Brain microvascular endothelial cell (primary cell): ENCODE measurements at regions not wholly inside any gene's neighbourhood (a gene's known extent, or its start where the extent isn't known, plus 50 kb on each side); places are given as distances from the start of the nearest gene placed in this dataset.

ENCODE experiments used
- DNase-seq: peaks from one replicate; pipeline ENCODE4 v3.0.0-alpha.2; 2020
- H3K27ac ChIP-seq: fragments of 250-450 bp; sonication (Bioruptor Pico); 2 replicates; pipeline ENCODE4 v1.5.1; 2020; ENCODE audit warnings: mild to moderate bottlenecking, moderate library complexity
- H3K27me3 ChIP-seq: fragments of 250-450 bp; sonication (Bioruptor Pico); replicated peaks from 2 replicates; pipeline ENCODE4 v1.5.1; 2020; ENCODE audit warnings: mild to moderate bottlenecking
- H3K36me3 ChIP-seq: fragments of 250-450 bp; sonication (Bioruptor Pico); replicated peaks from 2 replicates; pipeline ENCODE4 v1.5.1; 2020; ENCODE audit warnings: mild to moderate bottlenecking
- H3K4me3 ChIP-seq: 2 replicates; pipeline ENCODE4 v1.5.1; 2011; ENCODE audit warnings: low read depth, mild to moderate bottlenecking, control low read depth, low read length, moderate library complexity
- CTCF ChIP-seq: IDR thresholded peaks from 2 replicates; pipeline ENCODE4 v1.5.1; 2011; ENCODE audit warnings: low read depth, mild to moderate bottlenecking, moderate library complexity, low read length, control low read depth, inconsistent platforms; ENCODE audit errors: missing control alignments
- in situ Hi-C: cut with HindIII; loops from 2 replicates; pipeline ENCODE4 v1.10.0; 2017; ENCODE audit warnings: low sequenced_read_pairs, low pct_ligation_motif_present

DNA sequence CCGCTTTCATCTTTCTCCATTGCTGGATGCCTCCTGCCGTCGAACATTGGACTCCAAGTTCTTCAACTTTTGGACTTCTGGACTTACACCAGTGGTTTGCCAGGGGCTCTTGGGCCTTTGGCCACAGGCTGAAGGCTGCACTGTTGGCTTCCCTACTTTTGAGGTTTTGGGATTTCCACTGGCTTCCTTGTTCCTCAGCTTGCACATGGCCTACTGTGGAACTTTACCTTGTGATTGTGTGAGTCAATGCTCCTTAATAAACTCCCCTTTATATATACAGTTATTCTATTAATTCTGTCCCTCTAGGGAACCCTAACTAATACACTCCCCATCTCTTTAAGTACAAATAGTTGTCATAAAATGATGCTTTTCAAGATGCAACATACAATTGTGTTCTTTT is 595.3 kb downstream of the ARAP2 start:
- DNase-seq: no peak
- in situ Hi-C loops: no loop called here
- H3K4me3 ChIP-seq: no peak overlapping the region
- no peaks in the 10 kb centered on the region for H3K36me3 ChIP-seq
- H3K27ac ChIP-seq: no peak overlapping the region
- TF ChIP-seq CTCF: no peak
- H3K27me3 ChIP-seq: no peaks in the 10 kb centered on the region

- no peak overlapping the region for H3K4me3 ChIP-seq
- H3K27ac ChIP-seq: no peak overlapping the region
- H3K27me3 ChIP-seq: no peaks in the 10 kb centered on the region
- TF ChIP-seq CTCF: no peak
- no peak for DNase-seq
- in situ Hi-C loops: no loop called here
- no peaks in the 10 kb centered on the region for H3K36me3 ChIP-seq
Observed at GRCh38 chr4:35649778-35650177, 594.5 kb downstream of the ARAP2 start.

- Histone ChIP-seq H3K4me3 (no peak overlapping the region), H3K27me3 (no peaks in the 10 kb centered on the region), H3K27ac (no peak overlapping the region), H3K36me3 (no peaks in the 10 kb centered on the region)
- in situ Hi-C loops: no loop called here
- no peak for TF ChIP-seq CTCF
- DNase-seq: no peak
Observed at GRCh38 chr4:35652197-35652596, 592.1 kb downstream of the ARAP2 start.

DNA sequence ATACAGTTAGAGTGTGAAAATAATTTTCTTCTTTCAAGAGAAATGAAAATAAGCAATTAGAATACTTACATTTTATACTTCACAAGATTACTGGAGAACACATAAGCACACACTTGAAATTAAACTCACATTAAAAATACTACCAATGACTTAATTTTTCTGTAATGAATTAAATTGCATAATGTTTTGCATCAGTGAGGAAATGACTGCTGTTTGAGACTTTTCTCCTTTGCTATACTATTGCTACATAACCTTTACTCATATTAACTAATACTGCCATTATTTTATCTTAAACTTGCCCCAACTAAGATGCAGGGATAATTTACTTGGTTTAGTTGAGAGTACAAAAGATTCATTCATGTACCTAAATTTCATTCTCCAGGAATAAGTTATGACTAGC is 590.9 kb downstream of the ARAP2 start:
- no peak for TF ChIP-seq CTCF
- Histone ChIP-seq H3K4me3 (no peak overlapping the region), H3K36me3 (no peaks in the 10 kb centered on the region), H3K27me3 (no peaks in the 10 kb centered on the region), H3K27ac (no peak overlapping the region)
- in situ Hi-C loops: no loop called here
- DNase-seq: no peak

DNA sequence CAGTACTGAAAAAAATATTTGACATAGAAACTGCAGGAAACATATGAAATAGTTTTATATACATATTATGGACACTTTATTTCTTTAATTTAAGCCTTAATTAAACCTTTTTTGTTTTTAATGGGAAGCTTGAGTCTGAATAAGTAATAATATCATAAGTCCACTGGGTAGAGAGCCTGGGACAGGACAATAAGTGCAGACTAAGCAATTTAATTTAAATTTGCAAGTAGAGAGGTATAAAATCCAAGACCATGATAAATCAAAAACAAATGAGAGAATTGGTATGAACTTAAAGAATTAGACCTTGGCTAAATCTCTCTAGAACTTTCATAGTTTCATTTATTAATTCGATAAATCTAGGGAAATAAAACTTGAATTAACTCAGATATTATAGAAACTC is 571.2 kb downstream of the ARAP2 start:
- Histone ChIP-seq H3K27me3 (no peaks in the 10 kb centered on the region), H3K36me3 (no peaks in the 10 kb centered on the region), H3K27ac (no peak overlapping the region), H3K4me3 (no peak overlapping the region)
- in situ Hi-C loops: no loop called here
- no peak for TF ChIP-seq CTCF
- DNase-seq: no peak

- in situ Hi-C loops: no loop called here
- no peak for TF ChIP-seq CTCF
- Histone ChIP-seq H3K36me3 (no peaks in the 10 kb centered on the region), H3K27me3 (no peaks in the 10 kb centered on the region), H3K4me3 (no peak overlapping the region), H3K27ac (no peak overlapping the region)
- DNase-seq: no peak
Observed at GRCh38 chr4:35684755-35685154, 559.6 kb downstream of the ARAP2 start.
